GM18502 (cell line): ENCODE measurements at regions not wholly inside any gene's neighbourhood (a gene's known extent, or its start where the extent isn't known, plus 50 kb on each side); places are given as distances from the start of the nearest gene placed in this dataset.
"Not testable (repeated sequence)": the region's sequence is repeated elsewhere in the genome, so short reads cannot be mapped to it uniquely, and the experiment has no call there.

Source experiments
- ATAC-seq: cut with Tn5 transposase; IDR thresholded peaks from one replicate; pipeline ENCODE4 v1.9.1; 2021; ENCODE audit warnings: mild to moderate bottlenecking; ENCODE audit not compliant: unreplicated experiment, poor library complexity

- ATAC-seq = no peak
These were observed 57.4 kb downstream of the ZNF648 start for GRCh38 chr1:182003953-182004586.

GRCh38 chr1:182003025-182003725 lies 58.3 kb downstream of the ZNF648 start:
- ATAC-seq = no peak

- ATAC-seq = no peak
These were observed 58.9 kb downstream of the ZNF648 start for GRCh38 chr1:182002570-182002969.

- ATAC-seq = no peak
These were observed 62.7 kb downstream of the ZNF648 start for GRCh38 chr1:181998858-181999257.

- no peak for ATAC-seq
These were observed 69.4 kb downstream of the ZNF648 start for GRCh38 chr1:181992072-181992471.

- no peak for ATAC-seq
These were observed 70.8 kb downstream of the ZNF648 start for GRCh38 chr1:181990728-181991127.

GRCh38 chr1:181989261-181989920 lies 72.1 kb downstream of the ZNF648 start:
- no peak for ATAC-seq

- no peak for ATAC-seq
These were observed 73.5 kb downstream of the ZNF648 start for GRCh38 chr1:181987996-181988395.

GRCh38 chr1:181987334-181987895 lies 74.1 kb downstream of the ZNF648 start:
- ATAC-seq = no peak

GRCh38 chr1:181986907-181987305 lies 74.6 kb downstream of the ZNF648 start:
- no peak for ATAC-seq

- no peak for ATAC-seq
These were observed 75.3 kb downstream of the ZNF648 start for GRCh38 chr1:181985936-181986906.

- ATAC-seq = no peak
These were observed 76.2 kb downstream of the ZNF648 start for GRCh38 chr1:181985281-181985680.

- no peak for ATAC-seq
These were observed 77.5 kb downstream of the ZNF648 start for GRCh38 chr1:181984006-181984405.

GRCh38 chr1:181981821-181982220 lies 79.7 kb downstream of the ZNF648 start:
- no peak for ATAC-seq

GRCh38 chr1:181972256-181972655 lies 89.3 kb downstream of the ZNF648 start:
- ATAC-seq = no peak

GRCh38 chr1:181971424-181971823 lies 90.1 kb downstream of the ZNF648 start:
- ATAC-seq = no peak

- ATAC-seq = no peak
These were observed 91.6 kb downstream of the ZNF648 start for GRCh38 chr1:181969902-181970301.

- ATAC-seq = not testable (repeated sequence)
These were observed 106.8 kb downstream of the ZNF648 start for GRCh38 chr1:181954696-181955095.

- ATAC-seq = not testable (repeated sequence)
These were observed 107.3 kb downstream of the ZNF648 start for GRCh38 chr1:181954178-181954577.

GRCh38 chr1:181953596-181953995 lies 107.9 kb downstream of the ZNF648 start:
- no peak for ATAC-seq
